Activated CD4-positive, alpha-beta T cell treated with anti-CD3 and anti-CD28 coated beads for 36 hours (primary cell): ENCODE measurements at regions not wholly inside any gene's neighbourhood (a gene's known extent, or its start where the extent isn't known, plus 50 kb on each side); places are given as distances from the start of the nearest gene placed in this dataset.

Experiments
- ATAC-seq: fragments of 200-7000 bp; cut with Tn5 transposase; one replicate; pipeline ENCODE4 v1.10.0; 2021; ENCODE audit warnings: mild to moderate bottlenecking, moderate library complexity
- CTCF ChIA-PET: fragments of 350-600 bp; sonication (Branson Sonifier 250); formaldehyde crosslinking; loops from one replicate; lab custom pipeline; 2021; ENCODE audit warnings: antibody characterized with exemption; lab: Charles Lee
- POLR2A ChIA-PET: fragments of 350-600 bp; sonication (Branson Sonifier 250); formaldehyde crosslinking; loops from one replicate; lab custom pipeline; 2021; ENCODE audit warnings: antibody characterized with exemption, inconsistent platforms; lab: Charles Lee
- DNase-seq: peaks from one replicate; pipeline ENCODE4 v3.0.0-alpha.2; 2020
- H3K27ac Mint-ChIP-seq: one replicate; pipeline ENCODE4 v1.8.0; 2021; ENCODE audit warnings: mixed read lengths
- H3K27me3 Mint-ChIP-seq: one replicate; pipeline ENCODE4 v1.8.0; 2021; ENCODE audit warnings: mixed read lengths
- H3K36me3 Mint-ChIP-seq: one replicate; pipeline ENCODE4 v1.8.0; 2021; ENCODE audit warnings: low read depth, mixed read lengths
- H3K4me1 Mint-ChIP-seq: one replicate; pipeline ENCODE4 v1.8.0; 2021; ENCODE audit warnings: mixed read lengths
- H3K4me3 Mint-ChIP-seq: one replicate; pipeline ENCODE4 v1.8.0; 2021; ENCODE audit warnings: mild to moderate bottlenecking, moderate library complexity, mixed read lengths
- H3K9me3 Mint-ChIP-seq: one replicate; pipeline ENCODE4 v1.8.0; 2021; ENCODE audit warnings: low read depth, mixed read lengths
- intact Hi-C, 2 experiments: fragments of 100-400 bp; cut with DNase I in 1 of 2; cut with micrococcal nuclease in 1 of 2; formaldehyde crosslinking; loops; one replicate each; pipeline versions ENCODE4 v1.14.2 to v1.15.1; 2022 to 2024; cut with DNase I, micrococcal nuclease

DNA sequence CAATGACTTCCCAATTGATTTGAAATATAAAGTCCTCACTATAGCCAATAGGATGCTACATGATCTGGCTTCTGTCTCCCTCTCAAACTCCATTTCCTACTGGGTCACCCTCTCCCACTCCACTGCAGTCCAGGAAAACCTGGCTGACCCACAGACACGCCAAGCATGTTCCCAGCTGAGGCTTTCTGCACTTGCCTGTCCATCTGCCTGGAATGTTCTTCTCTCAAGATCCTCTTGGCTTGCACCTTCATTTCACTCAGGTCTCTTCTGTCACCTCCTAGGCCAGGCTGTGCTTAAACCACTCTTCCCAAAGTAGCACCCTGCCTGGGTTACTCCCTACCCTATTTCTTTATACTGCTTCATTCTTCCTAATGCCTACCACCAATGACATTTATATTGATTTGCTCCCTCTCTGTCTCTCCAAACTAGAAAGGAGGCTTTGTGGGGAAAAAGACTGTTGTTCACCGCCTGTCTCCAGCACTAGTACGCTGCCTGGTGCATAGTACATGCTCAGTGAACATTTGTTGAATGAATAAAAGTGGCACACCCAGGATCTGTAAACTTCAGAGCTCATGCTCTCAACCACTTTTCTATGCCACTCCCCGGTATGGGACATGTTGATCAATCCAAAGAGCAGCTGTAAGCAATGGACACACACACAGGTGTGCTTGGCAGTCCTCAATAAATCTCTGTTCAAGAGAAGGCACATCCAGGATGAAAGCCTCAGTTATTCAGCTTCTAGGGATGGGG is 261.3 kb downstream of the FOXO1 start:
- intact Hi-C loops = no loop called here
- H3K36me3 Mint-ChIP-seq = no peaks in the 10 kb centered on the region
- DNase-seq (no peak), ATAC-seq (no peak)
- H3K4me1 Mint-ChIP-seq = peaks cover 23% of the 10 kb centered on the region
- ChIA-PET POLR2A (no interaction called here), CTCF (no interaction called here)
- no peaks in the 10 kb centered on the region for H3K27me3 Mint-ChIP-seq
- no peaks in the 10 kb centered on the region for H3K9me3 Mint-ChIP-seq
- H3K4me3 Mint-ChIP-seq = no peak overlapping the region
- H3K27ac Mint-ChIP-seq = peak overlapping the region; percentile 49

GRCh38 chr13:40406405-40407120 is 259.9 kb downstream of the FOXO1 start:
- Mint-ChIP-seq H3K4me1 (peaks cover 19% of the 10 kb centered on the region), H3K27ac (no peak overlapping the region), H3K9me3 (peaks cover 4% of the 10 kb centered on the region), H3K27me3 (no peaks in the 10 kb centered on the region), H3K36me3 (no peaks in the 10 kb centered on the region), H3K4me3 (no peak overlapping the region)
- ChIA-PET POLR2A (no interaction called here), CTCF (interaction anchor here (0.5 to 0.8 kb wide), 2 partner anchors 42 to 57 kb away, joined by 3 to 4 read pairs; no protein-coding TSS in a partner anchor)
- intact Hi-C loops = no loop called here
- DNase-seq (no peak), ATAC-seq (no peak)

DNA sequence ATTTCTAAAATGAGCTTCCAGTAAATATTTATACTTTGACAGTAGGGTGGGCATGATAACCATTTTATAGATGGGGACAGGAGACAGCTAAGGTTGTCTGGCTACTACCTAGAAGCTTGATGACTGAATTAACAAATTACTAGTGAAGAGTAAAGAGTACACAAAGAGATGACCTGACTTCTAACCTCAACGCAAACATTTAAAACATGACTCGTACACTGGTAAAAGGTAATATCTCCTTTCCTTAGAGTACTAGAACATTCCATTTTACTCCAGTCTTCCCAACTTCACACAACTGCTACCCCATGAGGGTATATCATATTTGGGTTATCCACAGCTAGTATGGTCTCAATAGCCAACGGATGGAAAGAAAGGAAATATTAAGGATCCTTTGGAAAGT is 258.9 kb downstream of the FOXO1 start:
- peaks cover 9% of the 10 kb centered on the region for H3K4me1 Mint-ChIP-seq
- H3K27me3 Mint-ChIP-seq = no peaks in the 10 kb centered on the region
- peaks cover 4% of the 10 kb centered on the region for H3K9me3 Mint-ChIP-seq
- POLR2A ChIA-PET = no interaction called here
- H3K4me3 Mint-ChIP-seq = no peak overlapping the region
- no peak for DNase-seq
- intact Hi-C loops = no loop called here
- no peaks in the 10 kb centered on the region for H3K36me3 Mint-ChIP-seq
- CTCF ChIA-PET = interaction anchor here (0.8 to 1.4 kb wide), 2 partner anchors 11 to 56 kb away, joined by 4 read pairs; no protein-coding TSS in a partner anchor
- no peak for ATAC-seq
- H3K27ac Mint-ChIP-seq = no peak overlapping the region

- Mint-ChIP-seq H3K4me3 (no peak overlapping the region), H3K9me3 (peaks cover 4% of the 10 kb centered on the region), H3K4me1 (peaks cover 1% of the 10 kb centered on the region), H3K27me3 (no peaks in the 10 kb centered on the region), H3K27ac (no peak overlapping the region), H3K36me3 (no peaks in the 10 kb centered on the region)
- POLR2A ChIA-PET = no interaction called here
- ATAC-seq (no peak), DNase-seq (no peak)
- CTCF ChIA-PET = interaction anchor here (0.9 to 1.4 kb wide), 3 partner anchors 11 to 17 kb away, joined by 3 to 4 read pairs (median 3); no protein-coding TSS in a partner anchor
- intact Hi-C loops = no loop called here
Observed at GRCh38 chr13:40408602-40409001, 257.8 kb downstream of the FOXO1 start.

DNA sequence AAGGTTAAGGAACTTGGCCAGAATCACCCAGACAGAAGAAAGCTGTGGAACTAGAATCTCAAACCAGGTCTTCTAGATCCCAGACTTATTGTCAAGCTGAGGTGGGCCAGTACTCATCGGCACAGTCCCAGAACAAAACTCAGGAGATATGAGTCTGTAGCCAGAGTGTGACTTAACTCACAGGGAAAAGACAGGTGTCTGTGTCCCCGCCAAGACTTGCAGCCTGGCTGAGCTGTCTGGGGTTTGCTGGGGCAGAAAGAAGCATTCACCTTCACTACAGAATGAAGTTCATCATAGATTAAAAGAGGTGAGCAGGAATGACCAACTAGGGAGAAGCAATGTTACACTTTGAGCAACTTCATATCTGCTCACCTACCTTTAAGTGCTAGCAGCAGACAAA is 257.2 kb downstream of the FOXO1 start:
- Mint-ChIP-seq H3K27ac (no peak overlapping the region), H3K27me3 (no peaks in the 10 kb centered on the region), H3K4me1 (no peaks in the 10 kb centered on the region), H3K4me3 (no peak overlapping the region), H3K36me3 (no peaks in the 10 kb centered on the region), H3K9me3 (peaks cover 4% of the 10 kb centered on the region)
- intact Hi-C loops = no loop called here
- ChIA-PET CTCF (interaction anchor here (0.6 to 1.3 kb wide), 3 partner anchors 11 to 193 kb away, joined by 3 read pairs; no protein-coding TSS in a partner anchor), POLR2A (no interaction called here)
- DNase-seq (no peak), ATAC-seq (no peak)

DNA sequence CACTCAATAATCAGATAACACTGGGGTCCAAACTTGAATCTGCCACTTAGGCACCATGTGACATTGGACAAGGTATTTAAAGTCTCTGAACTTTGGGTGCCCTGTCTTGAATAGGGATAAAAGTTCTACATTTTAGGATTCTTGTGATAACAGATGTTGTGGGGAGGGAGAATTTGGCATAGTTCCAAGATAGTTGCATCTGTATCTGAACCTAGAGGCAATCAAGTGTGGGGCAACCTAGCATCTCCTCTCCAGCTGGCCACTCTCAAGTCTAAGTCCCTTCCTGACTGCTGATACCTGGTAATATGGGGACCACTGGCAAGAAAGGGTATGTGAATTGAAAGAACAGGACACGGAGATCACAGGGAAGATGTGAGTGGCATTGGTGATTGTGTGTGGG is 256.1 kb downstream of the FOXO1 start:
- Mint-ChIP-seq H3K27ac (no peak overlapping the region), H3K4me3 (no peak overlapping the region), H3K9me3 (peaks cover 4% of the 10 kb centered on the region), H3K4me1 (no peaks in the 10 kb centered on the region), H3K36me3 (no peaks in the 10 kb centered on the region), H3K27me3 (no peaks in the 10 kb centered on the region)
- ChIA-PET CTCF (no interaction called here), POLR2A (no interaction called here)
- intact Hi-C loops = no loop called here
- DNase-seq (no peak), ATAC-seq (no peak)

GRCh38 chr13:40420160-40420740 is 246.2 kb downstream of the FOXO1 start:
- intact Hi-C loops = loop anchor here in 1 of 2 experiments (5.0 kb wide), 1 partner anchor 67 kb away; no protein-coding TSS in a partner anchor
- DNase-seq (no peak), ATAC-seq (peak; percentile 15)
- no peak overlapping the region for H3K4me3 Mint-ChIP-seq
- no peaks in the 10 kb centered on the region for H3K27me3 Mint-ChIP-seq
- peaks cover 26% of the 10 kb centered on the region for H3K4me1 Mint-ChIP-seq
- ChIA-PET POLR2A (interaction anchor here (0.6 kb wide), 1 partner anchor 18 kb away, joined by 10 read pairs; no protein-coding TSS in a partner anchor), CTCF (interaction anchor here (0.7 to 1.0 kb wide), 2 partner anchors 11 to 237 kb away, joined by 3 read pairs; no protein-coding TSS in a partner anchor)
- H3K9me3 Mint-ChIP-seq = peaks cover 6% of the 10 kb centered on the region
- no peak overlapping the region for H3K27ac Mint-ChIP-seq
- H3K36me3 Mint-ChIP-seq = no peaks in the 10 kb centered on the region

GRCh38 chr13:40422588-40423235 is 243.7 kb downstream of the FOXO1 start:
- Mint-ChIP-seq H3K27ac (no peak overlapping the region), H3K36me3 (no peaks in the 10 kb centered on the region), H3K4me3 (no peak overlapping the region), H3K9me3 (peaks cover 6% of the 10 kb centered on the region), H3K27me3 (no peaks in the 10 kb centered on the region), H3K4me1 (peaks cover 32% of the 10 kb centered on the region)
- intact Hi-C loops = loop anchor here in 1 of 2 experiments (5.0 kb wide), 1 partner anchor 65 kb away; no protein-coding TSS in a partner anchor
- CTCF ChIA-PET = interaction anchor here (0.6 to 1.3 kb wide), 5 partner anchors 9 to 284 kb away, joined by 3 to 5 read pairs (median 3); no protein-coding TSS in a partner anchor
- ATAC-seq (peak; percentile 75), DNase-seq (peak; percentile 41)
- POLR2A ChIA-PET = interaction anchor here (0.8 kb wide), 1 partner anchor 90 kb away, joined by 3 read pairs; no protein-coding TSS in a partner anchor

DNA sequence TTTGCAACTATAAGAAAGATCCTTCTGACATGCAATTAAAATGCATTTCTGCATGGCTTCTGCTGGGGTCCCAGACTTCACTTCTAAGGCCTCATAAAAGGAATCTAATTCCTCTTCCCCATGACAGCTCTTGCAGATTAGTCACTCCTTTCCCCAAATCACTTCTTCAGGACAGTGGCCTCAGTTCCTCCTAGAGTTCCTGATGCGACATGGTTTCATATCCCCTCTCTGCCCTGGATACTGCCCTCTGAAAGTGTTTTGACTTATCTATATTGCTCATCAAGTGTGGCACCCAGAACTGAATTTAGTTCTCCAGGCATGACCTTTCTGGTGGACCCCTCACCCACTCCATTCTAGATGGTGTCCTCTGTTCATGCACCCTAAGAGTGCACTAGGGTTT is 238.1 kb downstream of the FOXO1 start:
- no peak overlapping the region for H3K4me3 Mint-ChIP-seq
- intact Hi-C loops = no loop called here
- ChIA-PET POLR2A (no interaction called here), CTCF (no interaction called here)
- ATAC-seq = no peak
- peaks cover 25% of the 10 kb centered on the region for H3K4me1 Mint-ChIP-seq
- no peaks in the 10 kb centered on the region for H3K27me3 Mint-ChIP-seq
- no peaks in the 10 kb centered on the region for H3K36me3 Mint-ChIP-seq
- no peak for DNase-seq
- no peak overlapping the region for H3K27ac Mint-ChIP-seq
- no peaks in the 10 kb centered on the region for H3K9me3 Mint-ChIP-seq

GRCh38 chr13:40429706-40430545 is 236.5 kb downstream of the FOXO1 start:
- Mint-ChIP-seq H3K4me1 (peaks cover 38% of the 10 kb centered on the region), H3K27me3 (no peaks in the 10 kb centered on the region), H3K36me3 (no peaks in the 10 kb centered on the region), H3K27ac (no peak overlapping the region), H3K4me3 (no peak overlapping the region), H3K9me3 (no peaks in the 10 kb centered on the region)
- ATAC-seq (no peak), DNase-seq (no peak)
- POLR2A ChIA-PET = no interaction called here
- CTCF ChIA-PET = interaction anchor here (1.0 kb wide), 1 partner anchor 10 kb away, joined by 3 read pairs; no protein-coding TSS in a partner anchor
- intact Hi-C loops = no loop called here
